HEK293T (cell line): ENCODE measurements at regions not wholly inside any gene's neighbourhood (a gene's known extent, or its start where the extent isn't known, plus 50 kb on each side); places are given as distances from the start of the nearest gene placed in this dataset.

Experiments
- ARNT ChIP-seq: fragments of 450-650 bp; IDR thresholded peaks from 2 replicates; pipeline ENCODE4 v1.6.1; 2017; ENCODE audit warnings: mild to moderate bottlenecking
- BHLHE40 ChIP-seq: fragments of 450-650 bp; IDR thresholded peaks from 2 replicates; pipeline ENCODE4 v1.6.1; 2016; ENCODE audit warnings: mild to moderate bottlenecking, moderate library complexity, borderline replicate concordance
- ELF4 ChIP-seq: fragments of 450-650 bp; IDR thresholded peaks from 2 replicates; pipeline ENCODE4 v1.6.1; 2017; ENCODE audit warnings: antibody characterized with exemption
- FOXA1 ChIP-seq: fragments of 450-650 bp; IDR thresholded peaks from 2 replicates; pipeline ENCODE4 v1.6.1; 2016; ENCODE audit warnings: mild to moderate bottlenecking
- FOXK2 ChIP-seq: fragments of 450-650 bp; IDR thresholded peaks from 2 replicates; pipeline ENCODE4 v1.6.1; 2016; ENCODE audit warnings: mild to moderate bottlenecking
- FOXM1 ChIP-seq: fragments of 450-650 bp; IDR thresholded peaks from 2 replicates; pipeline ENCODE4 v1.6.1; 2017; ENCODE audit warnings: mild to moderate bottlenecking, borderline replicate concordance
- HDGF ChIP-seq: fragments of 450-650 bp; IDR thresholded peaks from 2 replicates; pipeline ENCODE4 v1.6.1; 2017; ENCODE audit warnings: antibody characterized with exemption, borderline replicate concordance
- L3MBTL2 ChIP-seq: fragments of 450-650 bp; conservative IDR thresholded peaks from 2 replicates; pipeline ENCODE4 v1.6.1; 2016; ENCODE audit warnings: mild to moderate bottlenecking
- PKNOX1 ChIP-seq: fragments of 450-650 bp; IDR thresholded peaks from 2 replicates; pipeline ENCODE4 v1.6.1; 2016
- SP1 ChIP-seq: fragments of 450-650 bp; IDR thresholded peaks from 2 replicates; pipeline ENCODE4 v1.6.1; 2017
- SUZ12 ChIP-seq: fragments of 450-650 bp; IDR thresholded peaks from 2 replicates; pipeline ENCODE4 v1.6.1; 2016; ENCODE audit warnings: mild to moderate bottlenecking
- TARDBP ChIP-seq: fragments of 450-650 bp; IDR thresholded peaks from 2 replicates; pipeline ENCODE4 v1.6.1; 2016

- TF ChIP-seq FOXA1 (no peak), PKNOX1 (no peak), SUZ12 (no peak), L3MBTL2 (no peak), HDGF (no peak), TARDBP (no peak), SP1 (no peak), FOXK2 (no peak), BHLHE40 (no peak), FOXM1 (no peak), ELF4 (no peak), ARNT (no peak)
These were observed 608.5 kb upstream of the USP24 start for GRCh38 chr1:55823541-55824250.
